Right cardiac atrium (tissue), 5 donors: ENCODE measurements at regions not wholly inside any gene's neighbourhood (a gene's known extent, or its start where the extent isn't known, plus 50 kb on each side); places are given as distances from the start of the nearest gene placed in this dataset.

Experiments used
- ATAC-seq, 2 donors: fragments of 200-7000 bp; cut with Tn5 transposase; one replicate each; pipeline versions ENCODE4 v1.8.0 to v1.9.1; 2020; ENCODE audit warnings: moderate library complexity in 2 of 2, mild to moderate bottlenecking in 1 of 2
- DNase-seq, 3 donors: peaks; one replicate each; pipeline ENCODE4 v3.0.0-alpha.2; 2020
- H3K27ac ChIP-seq: one replicate; pipeline ENCODE4 v1.5.1; 2013; ENCODE audit warnings: mild to moderate bottlenecking, low read length, control low read depth, moderate library complexity
- H3K27me3 ChIP-seq: one replicate; pipeline ENCODE4 v1.6.1; 2013; ENCODE audit not compliant: control insufficient read depth, insufficient read depth
- H3K4me1 ChIP-seq: one replicate; pipeline ENCODE4 v1.6.1; 2013; ENCODE audit warnings: low read length; ENCODE audit not compliant: control insufficient read depth, insufficient read depth
- H3K4me3 ChIP-seq: one replicate; pipeline ENCODE4 v1.5.1; 2013; ENCODE audit warnings: low read length, control low read depth
- H3K9me3 ChIP-seq: one replicate; pipeline ENCODE4 v1.6.1; 2013; ENCODE audit warnings: low read length; ENCODE audit not compliant: control insufficient read depth
- WGBS: extraction: QIAGEN DNeasy Blood & Tissue Kit; methylation state at CpG from one replicate; pipeline ENCODE4 v1.1.7; 2013; 5-methylcytosine and 5-hydroxymethylcytosine counted together
- intact Hi-C, 4 donors: fragments of 100-400 bp; cut with DNase I; formaldehyde crosslinking; loops; one replicate each; pipeline versions ENCODE4 v1.11.0 to v1.14.0; 2022 to 2023
- donor health status: healthy with polysubstance abuse.
- donor health status: DM: no; HTN: yes; CAD: no.
- donor health status: DM: no; HTN: no; CAD: no.
- donor health status: DM: no; HTN: yes; CAD: no; lungs with severe emphysema.
- donor health status: DM: yes; HTN: yes; CAD: no.

- ATAC-seq (no peak), DNase-seq (no peak)
- Histone ChIP-seq H3K4me1 (no peaks in the 10 kb centered on the region), H3K27me3 (no peaks in the 10 kb centered on the region), H3K4me3 (no peak overlapping the region), H3K9me3 (no peaks in the 10 kb centered on the region), H3K27ac (no peak overlapping the region)
- WGBS: 78% methylated on average over 3 of the region's 3 CpGs
- intact Hi-C loops: no loop called here
Measured at GRCh38 chr20:48069596-48069995, 284.3 kb upstream of the SULF2 start.

GRCh38 chr20:48066851-48067250, 281.6 kb upstream of the SULF2 start:
- H3K9me3 ChIP-seq: no peaks in the 10 kb centered on the region
- intact Hi-C loops: no loop called here
- ATAC-seq: no peak
- no peaks in the 10 kb centered on the region for H3K4me1 ChIP-seq
- WGBS: 91% methylated on average over 3 of the region's 3 CpGs
- no peak for DNase-seq
- no peak overlapping the region for H3K4me3 ChIP-seq
- no peak overlapping the region for H3K27ac ChIP-seq
- no peaks in the 10 kb centered on the region for H3K27me3 ChIP-seq

GRCh38 chr20:48066246-48066645, 281.0 kb upstream of the SULF2 start:
- Histone ChIP-seq H3K4me1 (no peaks in the 10 kb centered on the region), H3K9me3 (no peaks in the 10 kb centered on the region), H3K27ac (no peak overlapping the region), H3K4me3 (no peak overlapping the region), H3K27me3 (no peaks in the 10 kb centered on the region)
- DNase-seq (no peak), ATAC-seq (no peak)
- intact Hi-C loops: no loop called here
- WGBS: 84% methylated on average over 13 of the region's 13 CpGs

GRCh38 chr20:48065833-48066232, 280.6 kb upstream of the SULF2 start:
- no peak overlapping the region for H3K4me3 ChIP-seq
- ATAC-seq: no peak
- no peaks in the 10 kb centered on the region for H3K27me3 ChIP-seq
- intact Hi-C loops: no loop called here
- no peaks in the 10 kb centered on the region for H3K9me3 ChIP-seq
- no peak overlapping the region for H3K27ac ChIP-seq
- WGBS: 81% methylated on average over 1 of the region's 1 CpG
- no peaks in the 10 kb centered on the region for H3K4me1 ChIP-seq
- no peak for DNase-seq

DNA sequence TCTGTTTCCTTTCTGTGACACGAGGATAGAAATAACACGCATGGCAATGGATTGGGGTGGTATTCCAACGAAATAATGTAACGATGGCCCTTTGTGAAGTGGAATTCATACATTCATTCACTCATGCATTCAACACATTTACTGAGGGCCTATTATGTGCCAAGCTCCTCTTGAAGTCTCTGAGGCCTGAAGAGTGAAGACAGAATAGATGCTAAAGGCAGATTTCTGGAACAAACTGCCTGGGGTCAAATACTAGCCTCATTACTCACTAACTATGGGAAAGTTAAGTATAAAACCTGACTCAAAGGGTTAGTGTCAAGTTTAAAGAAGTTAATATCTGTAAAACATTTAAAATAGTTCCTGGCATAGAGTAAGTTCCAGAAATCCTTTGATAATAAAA, 279.6 kb upstream of the SULF2 start:
- Histone ChIP-seq H3K27ac (no peak overlapping the region), H3K9me3 (no peaks in the 10 kb centered on the region), H3K4me1 (no peaks in the 10 kb centered on the region), H3K4me3 (no peak overlapping the region), H3K27me3 (no peaks in the 10 kb centered on the region)
- DNase-seq: no peak
- intact Hi-C loops: no loop called here
- WGBS: 81% methylated on average over 4 of the region's 4 CpGs
- no peak for ATAC-seq

DNA sequence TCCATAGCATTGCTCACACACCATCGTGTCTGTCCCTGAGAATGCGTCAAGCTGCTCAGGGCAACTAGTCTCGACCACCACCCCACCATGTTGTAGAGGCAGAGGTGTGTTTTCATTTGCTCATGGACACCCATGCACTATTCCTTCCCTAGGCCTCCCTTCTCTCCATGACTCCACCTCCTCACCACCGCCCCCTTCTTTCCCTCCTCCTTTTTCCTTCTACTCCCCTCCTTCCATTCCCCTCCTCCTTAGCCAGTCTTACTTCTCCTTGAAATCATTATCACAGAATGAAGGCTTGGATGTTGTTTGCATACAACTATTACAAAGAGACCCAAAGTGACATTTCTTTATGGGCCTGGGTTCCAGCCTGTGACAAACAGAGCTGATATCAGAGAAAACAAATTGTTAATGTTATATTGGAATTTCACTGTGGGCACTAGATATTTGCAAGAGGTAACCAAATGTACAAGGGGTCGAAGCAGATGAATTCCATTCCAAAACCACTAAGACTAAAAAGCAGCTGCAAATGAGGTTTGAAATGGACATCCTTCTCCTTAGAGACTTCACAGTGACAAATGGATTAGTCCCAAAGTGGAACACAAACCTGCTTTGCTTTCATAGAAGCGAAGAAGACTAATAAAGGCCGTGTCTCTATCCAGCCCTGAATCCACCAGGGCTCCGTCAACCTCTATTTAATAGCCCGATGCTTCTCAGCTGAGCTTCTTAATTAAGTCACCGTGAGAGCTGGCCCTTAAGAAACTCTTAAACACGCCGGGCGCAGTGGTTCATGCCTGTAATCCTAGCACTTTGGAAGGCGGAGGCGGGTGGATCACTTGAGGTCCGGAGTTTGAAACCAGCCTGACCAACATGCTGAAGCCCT, 275.8 kb upstream of the SULF2 start:
- 95% methylated on average over 16 of the region's 16 CpGs for WGBS
- intact Hi-C loops: no loop called here
- DNase-seq (no peak), ATAC-seq (no peak)
- Histone ChIP-seq H3K9me3 (peaks cover 5% of the 10 kb centered on the region), H3K27me3 (peaks cover 2% of the 10 kb centered on the region), H3K4me1 (no peaks in the 10 kb centered on the region), H3K4me3 (no peak overlapping the region), H3K27ac (no peak overlapping the region)

GRCh38 chr20:48058611-48059559, 273.6 kb upstream of the SULF2 start:
- Histone ChIP-seq H3K27me3 (peaks cover 4% of the 10 kb centered on the region), H3K4me3 (no peak overlapping the region), H3K4me1 (no peaks in the 10 kb centered on the region), H3K27ac (no peak overlapping the region), H3K9me3 (peaks cover 5% of the 10 kb centered on the region)
- intact Hi-C loops: no loop called here
- ATAC-seq: no peak
- WGBS: 91% methylated on average over 31 of the region's 31 CpGs
- no peak for DNase-seq

GRCh38 chr20:48057739-48058138, 272.5 kb upstream of the SULF2 start:
- 90% methylated on average over 1 of the region's 1 CpG for WGBS
- Histone ChIP-seq H3K4me1 (no peaks in the 10 kb centered on the region), H3K9me3 (peaks cover 5% of the 10 kb centered on the region), H3K4me3 (no peak overlapping the region), H3K27me3 (peaks cover 4% of the 10 kb centered on the region), H3K27ac (no peak overlapping the region)
- DNase-seq: no peak
- intact Hi-C loops: no loop called here
- no peak for ATAC-seq

- WGBS: 73% methylated on average over 6 of the region's 6 CpGs
- intact Hi-C loops: no loop called here
Measured at GRCh38 chr20:48057251-48057650, 272.0 kb upstream of the SULF2 start.

DNA sequence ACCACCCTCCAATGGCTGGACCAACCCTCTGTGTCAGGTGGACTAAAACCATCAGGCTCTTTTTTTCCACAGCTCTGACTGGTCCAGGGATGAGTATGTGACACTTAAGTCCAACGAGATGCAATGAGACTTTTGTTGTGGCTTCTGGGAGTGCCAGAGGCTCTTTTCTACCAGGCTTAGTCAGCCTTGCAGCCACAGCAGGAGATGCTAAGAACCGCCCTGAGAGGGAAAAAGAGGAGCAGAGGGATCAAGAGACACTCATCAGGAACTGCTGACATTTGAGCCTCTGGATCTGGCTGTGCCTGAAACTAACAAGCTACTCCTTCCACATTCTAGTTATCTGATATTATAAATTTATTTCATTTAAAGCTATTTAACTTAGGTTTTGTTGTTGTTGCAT, 270.9 kb upstream of the SULF2 start:
- Histone ChIP-seq H3K27me3 (peaks cover 4% of the 10 kb centered on the region), H3K4me1 (no peaks in the 10 kb centered on the region), H3K4me3 (no peak overlapping the region), H3K9me3 (peaks cover 5% of the 10 kb centered on the region), H3K27ac (no peak overlapping the region)
- intact Hi-C loops: no loop called here
- DNase-seq (no peak), ATAC-seq (no peak)
- 57% methylated on average over 2 of the region's 2 CpGs for WGBS

More at GRCh38 chr20:48057251-48057650, 272.0 kb upstream of the SULF2 start:
- DNase-seq: no peak
- H3K9me3 ChIP-seq: peaks cover 5% of the 10 kb centered on the region
- no peak overlapping the region for H3K4me3 ChIP-seq
- H3K4me1 ChIP-seq: no peaks in the 10 kb centered on the region
- ATAC-seq: no peak
- peaks cover 4% of the 10 kb centered on the region for H3K27me3 ChIP-seq
- H3K27ac ChIP-seq: no peak overlapping the region

- DNase-seq (no peak), ATAC-seq (no peak)
- Histone ChIP-seq H3K27me3 (peaks cover 4% of the 10 kb centered on the region), H3K4me3 (no peak overlapping the region), H3K9me3 (peaks cover 5% of the 10 kb centered on the region), H3K27ac (no peak overlapping the region), H3K4me1 (no peaks in the 10 kb centered on the region)
- intact Hi-C loops: no loop called here
- WGBS: 62% methylated on average over 7 of the region's 7 CpGs
Measured at GRCh38 chr20:48054051-48054450, 268.8 kb upstream of the SULF2 start.
